ENCODE measurements at regions not wholly inside any gene's neighbourhood (a gene's known extent, or its start where the extent isn't known, plus 50 kb on each side); places are given as distances from the start of the nearest gene placed in this dataset.

- Mint-ChIP-seq H3K36me3 (ENCODE audit: low read depth) (no peaks in the 10 kb centered on the region), H3K4me3 (ENCODE audit: unreplicated experiment) (no peak overlapping the region), H3K4me1 (ENCODE audit: low read depth) (no peaks in the 10 kb centered on the region), H3K9me3 (ENCODE audit: low read depth) (no peaks in the 10 kb centered on the region), H3K27me3 (ENCODE audit: low read depth) (no peaks in the 10 kb centered on the region), H3K27ac (ENCODE audit: unreplicated experiment) (no peak overlapping the region)
- TF ChIP-seq, protein P1, sequence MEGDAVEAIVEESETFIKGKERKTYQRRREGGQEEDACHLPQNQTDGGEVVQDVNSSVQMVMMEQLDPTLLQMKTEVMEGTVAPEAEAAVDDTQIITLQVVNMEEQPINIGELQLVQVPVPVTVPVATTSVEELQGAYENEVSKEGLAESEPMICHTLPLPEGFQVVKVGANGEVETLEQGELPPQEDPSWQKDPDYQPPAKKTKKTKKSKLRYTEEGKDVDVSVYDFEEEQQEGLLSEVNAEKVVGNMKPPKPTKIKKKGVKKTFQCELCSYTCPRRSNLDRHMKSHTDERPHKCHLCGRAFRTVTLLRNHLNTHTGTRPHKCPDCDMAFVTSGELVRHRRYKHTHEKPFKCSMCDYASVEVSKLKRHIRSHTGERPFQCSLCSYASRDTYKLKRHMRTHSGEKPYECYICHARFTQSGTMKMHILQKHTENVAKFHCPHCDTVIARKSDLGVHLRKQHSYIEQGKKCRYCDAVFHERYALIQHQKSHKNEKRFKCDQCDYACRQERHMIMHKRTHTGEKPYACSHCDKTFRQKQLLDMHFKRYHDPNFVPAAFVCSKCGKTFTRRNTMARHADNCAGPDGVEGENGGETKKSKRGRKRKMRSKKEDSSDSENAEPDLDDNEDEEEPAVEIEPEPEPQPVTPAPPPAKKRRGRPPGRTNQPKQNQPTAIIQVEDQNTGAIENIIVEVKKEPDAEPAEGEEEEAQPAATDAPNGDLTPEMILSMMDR (IDR thresholded peaks at IDR 0.05), result no peak
- no peak for DNase-seq (ENCODE audit: low spot score)
Measured at GRCh38 chr4:84041426-84041825, 457.7 kb downstream of the NKX6-1 start.

DNA sequence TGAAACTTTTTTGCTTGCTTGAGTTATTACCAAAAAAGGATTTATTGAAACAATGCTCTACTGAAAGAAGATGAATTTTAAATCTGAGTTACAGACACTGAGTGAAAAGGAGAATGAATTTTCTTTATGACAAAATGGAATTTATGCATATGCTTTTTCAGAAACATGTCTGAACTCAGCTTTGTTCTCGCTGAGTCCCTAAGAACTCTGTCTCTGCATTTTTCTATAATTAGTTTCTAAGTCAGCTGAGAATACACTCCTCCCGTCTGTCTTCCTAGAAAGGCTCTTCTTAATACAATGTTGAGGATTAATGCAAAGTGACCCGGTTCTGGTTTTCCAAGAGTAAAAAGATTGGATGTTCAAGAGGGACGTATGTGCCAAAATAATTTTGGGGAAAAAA, 463.5 kb downstream of the NKX6-1 start:
- Mint-ChIP-seq H3K36me3 (ENCODE audit: low read depth) (no peaks in the 10 kb centered on the region), H3K4me1 (ENCODE audit: low read depth) (no peaks in the 10 kb centered on the region), H3K27ac (ENCODE audit: unreplicated experiment) (no peak overlapping the region), H3K4me3 (ENCODE audit: unreplicated experiment) (no peak overlapping the region), H3K27me3 (ENCODE audit: low read depth) (peaks cover 6% of the 10 kb centered on the region), H3K9me3 (ENCODE audit: low read depth) (no peaks in the 10 kb centered on the region)
- TF ChIP-seq, protein P1 (IDR thresholded peaks at IDR 0.05), result no peak
- no peak for DNase-seq (ENCODE audit: low spot score)

GRCh38 chr4:84032372-84032771, 466.7 kb downstream of the NKX6-1 start:
- H3K4me1 Mint-ChIP-seq (ENCODE audit: low read depth), result no peaks in the 10 kb centered on the region
- TF ChIP-seq, protein P1 (IDR thresholded peaks at IDR 0.05), result no peak
- H3K4me3 Mint-ChIP-seq (ENCODE audit: unreplicated experiment), result no peak overlapping the region
- H3K27me3 Mint-ChIP-seq (ENCODE audit: low read depth), result peaks cover 8% of the 10 kb centered on the region
- H3K27ac Mint-ChIP-seq (ENCODE audit: unreplicated experiment), result no peak overlapping the region
- no peak for DNase-seq (ENCODE audit: low spot score)
- H3K36me3 Mint-ChIP-seq (ENCODE audit: low read depth), result no peaks in the 10 kb centered on the region
- H3K9me3 Mint-ChIP-seq (ENCODE audit: low read depth), result peaks cover under 1% of the 10 kb centered on the region

- Mint-ChIP-seq H3K27ac (ENCODE audit: unreplicated experiment) (no peak overlapping the region), H3K9me3 (ENCODE audit: low read depth) (peaks cover 4% of the 10 kb centered on the region), H3K27me3 (ENCODE audit: low read depth) (peaks cover 8% of the 10 kb centered on the region), H3K36me3 (ENCODE audit: low read depth) (no peaks in the 10 kb centered on the region), H3K4me1 (ENCODE audit: low read depth) (no peaks in the 10 kb centered on the region), H3K4me3 (ENCODE audit: unreplicated experiment) (no peak overlapping the region)
- TF ChIP-seq, protein P1 (IDR thresholded peaks at IDR 0.05), result no peak
- DNase-seq (ENCODE audit: low spot score), result no peak
Measured at GRCh38 chr4:84031401-84031800, 467.7 kb downstream of the NKX6-1 start.

GRCh38 chr4:84028340-84028739, 470.8 kb downstream of the NKX6-1 start:
- TF ChIP-seq, protein P1 (IDR thresholded peaks at IDR 0.05), result no peak
- no peak overlapping the region for H3K4me3 Mint-ChIP-seq (ENCODE audit: unreplicated experiment)
- H3K36me3 Mint-ChIP-seq (ENCODE audit: low read depth), result no peaks in the 10 kb centered on the region
- H3K9me3 Mint-ChIP-seq (ENCODE audit: low read depth), result peaks cover 4% of the 10 kb centered on the region
- H3K27me3 Mint-ChIP-seq (ENCODE audit: low read depth), result peaks cover 10% of the 10 kb centered on the region
- no peak overlapping the region for H3K27ac Mint-ChIP-seq (ENCODE audit: unreplicated experiment)
- H3K4me1 Mint-ChIP-seq (ENCODE audit: low read depth), result no peaks in the 10 kb centered on the region
- DNase-seq (ENCODE audit: low spot score), result no peak

All from chondrocyte (in vitro differentiated cells).